ENCODE measurements at regions not wholly inside any gene's neighbourhood (a gene's known extent, or its start where the extent isn't known, plus 50 kb on each side); places are given as distances from the start of the nearest gene placed in this dataset.

- no peaks in the 10 kb centered on the region for H3K36me3 Mint-ChIP-seq (ENCODE audit: insufficient read depth, unreplicated experiment)
- intact Hi-C loops (cut with micrococcal nuclease; ENCODE audit: unreplicated experiment), result no loop called here
- no peaks in the 10 kb centered on the region for H3K4me1 Mint-ChIP-seq (ENCODE audit: low read depth, unreplicated experiment)
- no peaks in the 10 kb centered on the region for H3K27me3 Mint-ChIP-seq (ENCODE audit: insufficient read depth, unreplicated experiment)
- Histone ChIP-seq H3K27me3 (replicated peaks; ENCODE audit: control insufficient read depth, insufficient read depth, low read length) (no peaks in the 10 kb centered on the region), H3K4me1 (no peaks in the 10 kb centered on the region), H3K36me3 (ENCODE audit: control insufficient read depth, insufficient read depth, low read length) (no peaks in the 10 kb centered on the region), H3K4me3 (ENCODE audit: low read depth, low read length) (no peak overlapping the region), H3K9me3 (no peaks in the 10 kb centered on the region)
- no TSS peak for BruUV-seq (replicated peaks)
- H3K9me3 Mint-ChIP-seq (ENCODE audit: unreplicated experiment), result no peaks in the 10 kb centered on the region
- no peak for DNase-seq
- TF ChIP-seq CTCF (IDR thresholded peaks at IDR 0.05; ENCODE audit: insufficient read depth in 1 of 2, low read depth in 1 of 2, low read length in 1 of 2, severe bottlenecking in 1 of 2, unreplicated experiment in 1 of 2), result no peak
- CTCF ChIA-PET, result no interaction called here
- POLR2A ChIA-PET, result no interaction called here
- H3K4me3 Mint-ChIP-seq (ENCODE audit: unreplicated experiment), result no peak overlapping the region
- no peak overlapping the region for H3K27ac Mint-ChIP-seq (ENCODE audit: unreplicated experiment)
These were observed 1026.8 kb downstream of the GATA3 start for GRCh38 chr10:9081253-9081652.

GRCh38 chr10:9081961-9082360 is 1027.5 kb downstream of the GATA3 start:
- Histone ChIP-seq H3K36me3 (ENCODE audit: control insufficient read depth, insufficient read depth, low read length) (no peaks in the 10 kb centered on the region), H3K4me3 (ENCODE audit: low read depth, low read length) (no peak overlapping the region), H3K9me3 (no peaks in the 10 kb centered on the region), H3K27me3 (replicated peaks; ENCODE audit: control insufficient read depth, insufficient read depth, low read length) (no peaks in the 10 kb centered on the region), H3K4me1 (no peaks in the 10 kb centered on the region)
- Mint-ChIP-seq H3K27ac (ENCODE audit: unreplicated experiment) (no peak overlapping the region), H3K27me3 (ENCODE audit: insufficient read depth, unreplicated experiment) (no peaks in the 10 kb centered on the region), H3K9me3 (ENCODE audit: unreplicated experiment) (no peaks in the 10 kb centered on the region), H3K4me1 (ENCODE audit: low read depth, unreplicated experiment) (no peaks in the 10 kb centered on the region), H3K4me3 (ENCODE audit: unreplicated experiment) (no peak overlapping the region), H3K36me3 (ENCODE audit: insufficient read depth, unreplicated experiment) (no peaks in the 10 kb centered on the region)
- TF ChIP-seq CTCF (IDR thresholded peaks at IDR 0.05; ENCODE audit: insufficient read depth in 1 of 2, low read depth in 1 of 2, low read length in 1 of 2, severe bottlenecking in 1 of 2, unreplicated experiment in 1 of 2), result no peak
- DNase-seq, result no peak
- ChIA-PET CTCF (no interaction called here), POLR2A (no interaction called here)
- intact Hi-C loops (cut with micrococcal nuclease; ENCODE audit: unreplicated experiment), result no loop called here
- BruUV-seq (replicated peaks), result no TSS peak

DNA sequence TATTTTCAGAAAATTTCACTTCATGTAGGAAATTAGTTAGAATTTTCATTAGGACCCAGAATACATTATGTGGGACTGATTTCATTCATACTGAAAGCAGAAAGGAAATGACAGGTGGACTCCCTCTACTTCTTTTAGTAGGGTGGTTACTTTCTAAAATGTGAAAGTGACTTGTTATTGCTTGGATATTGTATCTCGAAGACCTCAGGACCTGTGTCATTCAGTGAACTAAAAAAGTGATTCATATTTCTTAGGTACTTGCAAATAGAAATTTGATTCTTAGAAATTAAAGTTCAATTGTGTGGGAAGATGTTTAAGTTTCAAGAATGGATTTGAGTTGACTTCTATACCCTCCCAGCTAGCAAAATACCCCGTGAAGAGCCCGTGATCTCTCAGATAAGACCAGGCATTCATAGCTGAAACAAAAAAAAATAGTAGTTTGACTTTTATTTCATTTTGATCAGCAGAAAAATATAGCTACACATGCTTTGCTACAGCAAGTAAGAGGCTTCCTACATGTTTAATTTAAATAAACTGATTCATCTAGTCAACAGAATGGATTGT is 1037.1 kb downstream of the GATA3 start:
- Histone ChIP-seq H3K27me3 (replicated peaks; ENCODE audit: control insufficient read depth, insufficient read depth, low read length) (no peaks in the 10 kb centered on the region), H3K36me3 (ENCODE audit: control insufficient read depth, insufficient read depth, low read length) (no peaks in the 10 kb centered on the region), H3K4me3 (ENCODE audit: low read depth, low read length) (no peak overlapping the region), H3K4me1 (no peaks in the 10 kb centered on the region), H3K9me3 (no peaks in the 10 kb centered on the region)
- CTCF ChIA-PET, result no interaction called here
- POLR2A ChIA-PET, result no interaction called here
- no peaks in the 10 kb centered on the region for H3K4me1 Mint-ChIP-seq (ENCODE audit: low read depth, unreplicated experiment)
- H3K27ac Mint-ChIP-seq (ENCODE audit: unreplicated experiment), result no peak overlapping the region
- intact Hi-C loops (cut with micrococcal nuclease; ENCODE audit: unreplicated experiment), result no loop called here
- H3K4me3 Mint-ChIP-seq (ENCODE audit: unreplicated experiment), result no peak overlapping the region
- H3K9me3 Mint-ChIP-seq (ENCODE audit: unreplicated experiment), result no peaks in the 10 kb centered on the region
- TF ChIP-seq CTCF (IDR thresholded peaks at IDR 0.05; ENCODE audit: insufficient read depth in 1 of 2, low read depth in 1 of 2, low read length in 1 of 2, severe bottlenecking in 1 of 2, unreplicated experiment in 1 of 2), result no peak
- no TSS peak for BruUV-seq (replicated peaks)
- H3K36me3 Mint-ChIP-seq (ENCODE audit: insufficient read depth, unreplicated experiment), result no peaks in the 10 kb centered on the region
- H3K27me3 Mint-ChIP-seq (ENCODE audit: insufficient read depth, unreplicated experiment), result no peaks in the 10 kb centered on the region
- no peak for DNase-seq
